ENCODE measurements at regions not wholly inside any gene's neighbourhood (a gene's known extent, or its start where the extent isn't known, plus 50 kb on each side); places are given as distances from the start of the nearest gene placed in this dataset.

- TF ChIP-seq BCLAF1 (IDR thresholded peaks at IDR 0.05; ENCODE audit: borderline replicate concordance in 1 of 2, control insufficient read depth in 1 of 2, low read depth in 2 of 2, low read length in 1 of 2) (no peak), ZNF24 (IDR thresholded peaks at IDR 0.05) (no peak), EZH2 (IDR thresholded peaks at IDR 0.05; ENCODE audit: borderline replicate concordance, low read depth, low read length) (no peak), ZNF263 (CRISPR knock-in tag; IDR thresholded peaks at IDR 0.05; ENCODE audit: borderline replicate concordance) (no peak), TEAD2 (tag; IDR thresholded peaks at IDR 0.05) (no peak), MEF2A (IDR thresholded peaks at IDR 0.05; ENCODE audit: control insufficient read depth, low read depth, low read length) (no peak), RAD51 (IDR thresholded peaks at IDR 0.05; ENCODE audit: borderline replicate concordance, low read depth) (no peak), MED1 (CRISPR knock-in tag; IDR thresholded peaks at IDR 0.05; ENCODE audit: borderline replicate concordance) (no peak), PBX2 (CRISPR knock-in tag; IDR thresholded peaks at IDR 0.05; ENCODE audit: low read depth) (no peak), PBX2 (tag; conservative IDR thresholded peaks at IDR 0.05; ENCODE audit: low read depth) (peak; percentile 72), ZC3H4 (CRISPR knock-in tag; IDR thresholded peaks at IDR 0.05; ENCODE audit: borderline replicate concordance) (no peak), PCBP2 (IDR thresholded peaks at IDR 0.05; ENCODE audit: low read depth, low read length, poor library complexity, severe bottlenecking) (no peak), WHSC1 (IDR thresholded peaks at IDR 0.05; ENCODE audit: low read length) (no peak), ESRRB (CRISPR knock-in tag; IDR thresholded peaks at IDR 0.05; ENCODE audit: borderline replicate concordance) (no peak), ZKSCAN8 (CRISPR knock-in tag; IDR thresholded peaks at IDR 0.05) (no peak), CHAMP1 (IDR thresholded peaks at IDR 0.05) (peak; percentile 67; the same call in 1 of the 2 replicates), ZKSCAN3 (CRISPR knock-in tag; IDR thresholded peaks at IDR 0.05) (no peak), JUN (IDR thresholded peaks at IDR 0.05; ENCODE audit: borderline replicate concordance, low read depth, low read length) (no peak), JUN (CRISPR knock-in tag; IDR thresholded peaks at IDR 0.05; ENCODE audit: borderline replicate concordance) (no peak), RBM25 (IDR thresholded peaks at IDR 0.05; ENCODE audit: low read depth, low read length, severe bottlenecking) (no peak)
Measured at GRCh38 chr12:71268598-71269280, 110.9 kb upstream of the TSPAN8 start (continued).
